GM19397 (cell line): ENCODE measurements at regions not wholly inside any gene's neighbourhood (a gene's known extent, or its start where the extent isn't known, plus 50 kb on each side); places are given as distances from the start of the nearest gene placed in this dataset.
"Not testable (repeated sequence)": the region's sequence is repeated elsewhere in the genome, so short reads cannot be mapped to it uniquely, and the experiment has no call there.

Source experiments
- ATAC-seq: cut with Tn5 transposase; IDR thresholded peaks from one replicate; pipeline ENCODE4 v1.9.1; 2021; ENCODE audit warnings: mild to moderate bottlenecking, moderate library complexity; ENCODE audit not compliant: unreplicated experiment

GRCh38 chr1:56135069-56135863, 444.1 kb downstream of the PLPP3 start:
- ATAC-seq, result peak; percentile 47

- peak; percentile 46 for ATAC-seq
Measured at GRCh38 chr1:56133522-56134472, 445.6 kb downstream of the PLPP3 start.

- no peak for ATAC-seq
Measured at GRCh38 chr1:56132520-56132919, 446.8 kb downstream of the PLPP3 start.

GRCh38 chr1:56129837-56130236, 449.5 kb downstream of the PLPP3 start:
- no peak for ATAC-seq

GRCh38 chr1:56125316-56125715, 454.0 kb downstream of the PLPP3 start:
- ATAC-seq, result no peak

GRCh38 chr1:56123826-56124225, 455.5 kb downstream of the PLPP3 start:
- no peak for ATAC-seq

GRCh38 chr1:56123421-56123820, 455.9 kb downstream of the PLPP3 start:
- ATAC-seq, result no peak

GRCh38 chr1:56120021-56120420, 459.3 kb downstream of the PLPP3 start:
- no peak for ATAC-seq

- ATAC-seq, result not testable (repeated sequence)
Measured at GRCh38 chr1:56118676-56119075, 460.7 kb downstream of the PLPP3 start.

GRCh38 chr1:56115701-56116100, 463.7 kb downstream of the PLPP3 start:
- no peak for ATAC-seq

DNA sequence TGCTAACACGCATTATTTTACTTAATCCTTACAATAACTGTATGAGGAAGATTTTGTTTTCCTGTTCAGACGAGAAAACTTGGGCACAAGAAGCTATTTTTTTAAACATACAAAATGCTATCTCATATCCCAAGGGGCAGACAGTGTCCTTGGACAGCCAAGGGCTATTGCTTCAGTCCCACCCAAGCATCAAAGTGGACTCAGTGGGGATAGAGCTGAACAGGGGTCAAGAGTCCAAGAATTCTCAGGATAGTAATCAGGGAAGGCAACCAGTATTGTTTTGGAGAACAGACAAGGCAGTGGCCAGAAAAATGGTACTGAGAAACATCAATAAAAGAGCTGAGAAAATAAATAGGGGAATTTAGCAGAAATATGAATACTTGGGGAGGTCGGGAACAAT, 465.7 kb downstream of the PLPP3 start:
- ATAC-seq, result no peak

- ATAC-seq, result no peak
Measured at GRCh38 chr1:56107275-56107638, 472.1 kb downstream of the PLPP3 start.

GRCh38 chr1:56106531-56107274, 472.7 kb downstream of the PLPP3 start:
- ATAC-seq, result no peak

GRCh38 chr1:56105397-56105796, 474.0 kb downstream of the PLPP3 start:
- no peak for ATAC-seq

- ATAC-seq, result no peak
Measured at GRCh38 chr1:56099766-56100265, 479.5 kb downstream of the PLPP3 start.

GRCh38 chr1:56098946-56099345, 480.4 kb downstream of the PLPP3 start:
- ATAC-seq, result no peak

DNA sequence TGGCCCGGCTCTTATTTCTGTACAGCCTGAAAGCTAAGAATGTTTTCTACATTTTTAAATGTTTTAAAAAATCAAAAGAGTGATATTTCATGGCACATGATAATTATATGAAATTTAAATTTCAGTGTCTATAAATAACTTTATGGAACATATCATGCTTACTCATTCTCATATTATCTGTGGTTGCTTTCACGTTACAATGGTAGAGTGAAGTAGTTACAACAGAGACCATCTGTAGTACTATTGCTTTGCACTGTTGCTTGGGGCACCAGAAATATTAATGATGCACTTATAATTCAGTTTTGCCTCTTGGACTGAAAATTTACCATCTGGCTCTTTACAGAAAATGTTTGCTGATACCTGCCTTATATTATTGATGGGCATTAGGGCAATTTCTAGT, 481.6 kb downstream of the PLPP3 start:
- no peak for ATAC-seq

- no peak for ATAC-seq
Measured at GRCh38 chr1:56095696-56096665, 483.4 kb downstream of the PLPP3 start.

DNA sequence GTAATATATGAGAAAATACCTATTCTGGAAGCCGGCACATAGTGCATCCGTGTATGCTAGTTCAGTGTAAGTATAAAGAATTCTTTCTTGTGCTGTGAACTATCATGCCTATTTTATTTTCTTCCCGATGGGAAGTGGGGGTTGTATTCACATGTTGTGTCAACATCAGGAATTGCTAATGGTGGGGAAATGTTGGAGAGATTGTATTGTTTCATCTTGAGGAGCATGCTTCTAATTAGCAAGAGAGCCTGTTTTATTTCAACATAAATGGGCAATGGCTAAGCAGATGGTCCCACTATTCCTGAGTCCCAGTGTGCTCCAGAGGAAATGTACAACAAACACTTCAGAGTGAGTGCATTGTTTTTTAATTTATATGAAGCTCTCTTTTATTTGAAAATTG, 485.2 kb downstream of the PLPP3 start:
- ATAC-seq, result no peak
